HL-60 (cell line): ENCODE measurements at regions not wholly inside any gene's neighbourhood (a gene's known extent, or its start where the extent isn't known, plus 50 kb on each side); places are given as distances from the start of the nearest gene placed in this dataset.

Experiments
- CTCF ChIP-seq: IDR thresholded peaks from one replicate; pipeline ENCODE4 v1.5.1; 2011; ENCODE audit warnings: low read length, control low read depth, inconsistent platforms; ENCODE audit not compliant: insufficient read depth
- GABPA ChIP-seq: IDR thresholded peaks from 2 replicates; pipeline ENCODE4 v1.6.1; 2012; ENCODE audit warnings: low read depth

DNA sequence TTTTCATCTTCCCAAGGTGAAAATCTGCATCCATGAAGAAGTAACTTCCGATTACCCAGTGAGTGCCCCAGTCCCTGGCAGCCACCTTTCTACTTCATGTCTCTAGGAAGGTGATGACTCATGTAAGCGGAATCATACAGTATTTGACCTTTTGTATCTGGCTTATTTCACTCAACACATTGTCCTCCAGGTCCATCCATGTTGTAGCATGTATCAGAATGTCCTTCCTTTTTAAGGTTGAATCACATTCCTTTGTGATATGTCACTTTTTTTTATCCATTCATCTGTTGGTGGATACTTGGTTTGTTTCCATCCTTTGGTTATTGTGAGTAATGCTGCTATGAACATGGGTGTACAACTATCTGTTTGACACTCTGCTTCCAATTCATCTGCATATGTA lies 176.3 kb upstream of the CDYL start:
- no peak for TF ChIP-seq CTCF
- no peak for TF ChIP-seq GABPA
